H9 (cell line): ENCODE measurements at regions not wholly inside any gene's neighbourhood (a gene's known extent, or its start where the extent isn't known, plus 50 kb on each side); places are given as distances from the start of the nearest gene placed in this dataset.

Experiments
- DNase-seq: peaks from one replicate; pipeline ENCODE4 v3.0.0-alpha.2; 2017
- H2AFZ ChIP-seq: one replicate; pipeline ENCODE4 v1.6.1; 2013; ENCODE audit warnings: mild to moderate bottlenecking, low read length, control low read depth, moderate library complexity
- H2AK5ac ChIP-seq: 2 replicates; pipeline ENCODE4 v1.6.1; 2013; ENCODE audit warnings: low read length, control low read depth, mixed read lengths; ENCODE audit not compliant: insufficient read length
- H2BK120ac ChIP-seq: one replicate; pipeline ENCODE4 v1.6.1; 2013; ENCODE audit warnings: low read depth, mild to moderate bottlenecking, low read length, control low read depth, inconsistent platforms; ENCODE audit not compliant: poor library complexity, severe bottlenecking
- H2BK12ac ChIP-seq: 2 replicates; pipeline ENCODE4 v1.6.1; 2013; ENCODE audit warnings: low read length, control low read depth, mixed read lengths, low read depth; ENCODE audit not compliant: insufficient read length
- H2BK15ac ChIP-seq: 2 replicates; pipeline ENCODE4 v1.6.1; 2013; ENCODE audit warnings: low read depth, low read length, control low read depth
- H2BK20ac ChIP-seq: one replicate; pipeline ENCODE4 v1.6.1; 2013; ENCODE audit warnings: low read depth, mild to moderate bottlenecking, low read length, control low read depth, inconsistent platforms; ENCODE audit not compliant: poor library complexity, severe bottlenecking
- H2BK5ac ChIP-seq: 2 replicates; pipeline ENCODE4 v1.6.1; 2013; ENCODE audit warnings: low read length, control low read depth, mixed read lengths; ENCODE audit not compliant: insufficient read length
- H3K14ac ChIP-seq: 2 replicates; pipeline ENCODE4 v1.6.1; 2013; ENCODE audit warnings: low read length, control low read depth; ENCODE audit not compliant: insufficient read depth
- H3K18ac ChIP-seq: 2 replicates; pipeline ENCODE4 v1.6.1; 2013; ENCODE audit warnings: low read depth, mild to moderate bottlenecking, mixed read lengths, low read length, control low read depth; ENCODE audit not compliant: insufficient read length
- H3K23ac ChIP-seq: 2 replicates; pipeline ENCODE4 v1.6.1; 2013; ENCODE audit warnings: low read length, control low read depth, mixed read lengths, low read depth; ENCODE audit not compliant: insufficient read length
- H3K23me2 ChIP-seq: 2 replicates; pipeline ENCODE4 v1.6.1; 2013; ENCODE audit warnings: low read depth, mild to moderate bottlenecking, mixed read lengths, low read length, control low read depth; ENCODE audit not compliant: insufficient read length, poor library complexity, severe bottlenecking
- H3K27ac ChIP-seq: 2 replicates; pipeline ENCODE4 v1.5.1; 2013; ENCODE audit warnings: low read length, control low read depth, mixed read lengths, low read depth; ENCODE audit not compliant: insufficient read length
- H3K27me3 ChIP-seq: 2 replicates; pipeline ENCODE4 v1.6.1; 2013; ENCODE audit warnings: low read length, control low read depth, inconsistent platforms; ENCODE audit not compliant: insufficient read depth
- H3K4ac ChIP-seq: 2 replicates; pipeline ENCODE4 v1.6.1; 2013; ENCODE audit warnings: low read depth, mild to moderate bottlenecking, control low read depth, inconsistent platforms, low read length, moderate library complexity
- H3K4me1 ChIP-seq: 2 replicates; pipeline ENCODE4 v1.6.1; 2013; ENCODE audit warnings: low read length, control low read depth, inconsistent platforms; ENCODE audit not compliant: insufficient read depth
- H3K4me2 ChIP-seq: 2 replicates; pipeline ENCODE4 v1.6.1; 2013; ENCODE audit warnings: low read length, control low read depth, mixed read lengths; ENCODE audit not compliant: insufficient read length, insufficient read depth
- H3K56ac ChIP-seq: 2 replicates; pipeline ENCODE4 v1.6.1; 2013; ENCODE audit warnings: low read depth, mild to moderate bottlenecking, mixed read lengths, low read length, control low read depth; ENCODE audit not compliant: insufficient read length
- H3K79me1 ChIP-seq: 2 replicates; pipeline ENCODE4 v1.6.1; 2013; ENCODE audit warnings: low read depth, mild to moderate bottlenecking, moderate library complexity, low read length, control low read depth, inconsistent platforms; ENCODE audit not compliant: insufficient read depth, poor library complexity, severe bottlenecking
- H3K79me2 ChIP-seq: 2 replicates; pipeline ENCODE4 v1.6.1; 2013; ENCODE audit warnings: low read length, control low read depth, inconsistent platforms; ENCODE audit not compliant: insufficient read depth
- H3K9ac ChIP-seq: 2 replicates; pipeline ENCODE4 v1.6.1; 2013; ENCODE audit warnings: low read length, control low read depth, mixed read lengths; ENCODE audit not compliant: insufficient read length; ENCODE audit errors: extremely low read depth
- H3K9me3 ChIP-seq: one replicate; pipeline ENCODE4 v1.6.1; 2013; ENCODE audit warnings: low read depth, low read length, inconsistent platforms; ENCODE audit not compliant: control insufficient read depth
- H3T11ph ChIP-seq: one replicate; pipeline ENCODE4 v1.6.1; 2013; ENCODE audit warnings: mild to moderate bottlenecking, low read length, control low read depth, inconsistent platforms
- H4K20me1 ChIP-seq: one replicate; pipeline ENCODE4 v1.6.1; 2013; ENCODE audit not compliant: control insufficient read depth, insufficient read length, insufficient read depth
- H4K5ac ChIP-seq: 2 replicates; pipeline ENCODE4 v1.6.1; 2013; ENCODE audit warnings: low read depth, mild to moderate bottlenecking, mixed read lengths, low read length, control low read depth; ENCODE audit not compliant: insufficient read length
- H4K8ac ChIP-seq: replicated peaks from 2 replicates; pipeline ENCODE4 v1.6.1; 2013; ENCODE audit warnings: low read length, control low read depth, mixed read lengths, low read depth; ENCODE audit not compliant: insufficient read length
- H4K91ac ChIP-seq: 2 replicates; pipeline ENCODE4 v1.6.1; 2013; ENCODE audit warnings: low read depth, mild to moderate bottlenecking, moderate library complexity, mixed read lengths, low read length, control low read depth; ENCODE audit not compliant: insufficient read length
- H3K27ac Mint-ChIP-seq, 3 experiments: 2 replicates in 2 of 3; 3 replicates in 1 of 3; pipeline ENCODE4 v1.8.0; 2020 to 2021; ENCODE audit warnings: mixed read lengths in 3 of 3, mild to moderate bottlenecking in 1 of 3, moderate library complexity in 1 of 3
- H3K27me3 Mint-ChIP-seq: 2 replicates; pipeline ENCODE4 v1.8.0; 2021; ENCODE audit warnings: low read depth, mild to moderate bottlenecking, moderate library complexity, mixed read lengths
- H3K36me3 Mint-ChIP-seq, 3 experiments: 2 replicates in 2 of 3; 3 replicates in 1 of 3; pipeline ENCODE4 v1.8.0; 2020 to 2021; ENCODE audit warnings: low read depth in 3 of 3, mixed read lengths in 3 of 3; ENCODE audit not compliant: insufficient read depth in 1 of 3
- H3K4me1 Mint-ChIP-seq, 2 experiments: 2 replicates each; pipeline ENCODE4 v1.8.0; 2020; ENCODE audit warnings: mixed read lengths in 2 of 2
- H3K4me3 Mint-ChIP-seq, 2 experiments: 2 replicates in 1 of 2; 3 replicates in 1 of 2; pipeline ENCODE4 v1.8.0; 2020 to 2021; ENCODE audit warnings: mild to moderate bottlenecking in 2 of 2, mixed read lengths in 2 of 2, moderate library complexity in 1 of 2
- H3K9me3 Mint-ChIP-seq, 2 experiments: 2 replicates in 1 of 2; 3 replicates in 1 of 2; pipeline ENCODE4 v1.8.0; 2020; ENCODE audit warnings: mild to moderate bottlenecking in 2 of 2, mixed read lengths in 2 of 2, moderate library complexity in 1 of 2
- WGBS: extraction: QIAGEN DNeasy Blood & Tissue Kit; methylation state at CpG from one replicate; pipeline ENCODE4 v1.1.7; 2013; ENCODE audit warnings: missing lambda C conversion rate, low lambda C conversion rate, mixed read lengths; ENCODE audit not compliant: insufficient read length; ENCODE audit errors: extremely low coverage; 5-methylcytosine and 5-hydroxymethylcytosine counted together
- TF ChIP-seq, protein P1 (sequence below): fragments of 200-600 bp; sonication (generic); conservative IDR thresholded peaks from 3 replicates; pipeline ENCODE4 v1.8.0; 2021; ENCODE audit warnings: antibody characterized with exemption, mild to moderate bottlenecking

- TF ChIP-seq, protein P1, sequence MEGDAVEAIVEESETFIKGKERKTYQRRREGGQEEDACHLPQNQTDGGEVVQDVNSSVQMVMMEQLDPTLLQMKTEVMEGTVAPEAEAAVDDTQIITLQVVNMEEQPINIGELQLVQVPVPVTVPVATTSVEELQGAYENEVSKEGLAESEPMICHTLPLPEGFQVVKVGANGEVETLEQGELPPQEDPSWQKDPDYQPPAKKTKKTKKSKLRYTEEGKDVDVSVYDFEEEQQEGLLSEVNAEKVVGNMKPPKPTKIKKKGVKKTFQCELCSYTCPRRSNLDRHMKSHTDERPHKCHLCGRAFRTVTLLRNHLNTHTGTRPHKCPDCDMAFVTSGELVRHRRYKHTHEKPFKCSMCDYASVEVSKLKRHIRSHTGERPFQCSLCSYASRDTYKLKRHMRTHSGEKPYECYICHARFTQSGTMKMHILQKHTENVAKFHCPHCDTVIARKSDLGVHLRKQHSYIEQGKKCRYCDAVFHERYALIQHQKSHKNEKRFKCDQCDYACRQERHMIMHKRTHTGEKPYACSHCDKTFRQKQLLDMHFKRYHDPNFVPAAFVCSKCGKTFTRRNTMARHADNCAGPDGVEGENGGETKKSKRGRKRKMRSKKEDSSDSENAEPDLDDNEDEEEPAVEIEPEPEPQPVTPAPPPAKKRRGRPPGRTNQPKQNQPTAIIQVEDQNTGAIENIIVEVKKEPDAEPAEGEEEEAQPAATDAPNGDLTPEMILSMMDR = no peak
- peaks cover 2% of the 10 kb centered on the region for H3K27me3 Mint-ChIP-seq
Measured at GRCh38 chr11:33959855-33960400, 68.1 kb upstream of the LMO2 start.

More at GRCh38 chr11:33959855-33960400, 68.1 kb upstream of the LMO2 start:
- Histone ChIP-seq H3K4me1 (no peaks in the 10 kb centered on the region), H4K91ac (no peak overlapping the region), H3K4ac (no peak overlapping the region), H3K23ac (no peak overlapping the region), H3K56ac (no peak overlapping the region), H3K4me2 (no peak overlapping the region), H4K5ac (no peak overlapping the region), H2BK120ac (no peak overlapping the region), H3K27ac (no peak overlapping the region), H4K8ac (no peak overlapping the region), H2BK12ac (no peak overlapping the region), H3K79me2 (no peaks in the 10 kb centered on the region), H3K14ac (no peak overlapping the region), H2AFZ (no peak overlapping the region), H3K18ac (no peak overlapping the region), H3K9ac (no peak overlapping the region), H3K23me2 (no peaks in the 10 kb centered on the region), H2AK5ac (no peak overlapping the region), H3K9me3 (no peaks in the 10 kb centered on the region), H3K27me3 (no peaks in the 10 kb centered on the region), H2BK20ac (no peak overlapping the region), H4K20me1 (no peaks in the 10 kb centered on the region), H3T11ph (no peak overlapping the region), H2BK15ac (no peak overlapping the region), H3K79me1 (no peaks in the 10 kb centered on the region), H2BK5ac (no peak overlapping the region)
- Mint-ChIP-seq H3K4me1 (no peaks in the 10 kb centered on the region), H3K9me3 (no peaks in the 10 kb centered on the region), H3K36me3 (no peaks in the 10 kb centered on the region), H3K27ac (no peak overlapping the region; a peak in 1 of 7 replicates), H3K4me3 (no peak overlapping the region)
- no CpG with 5 or more reads among the region's 3 CpGs for WGBS
- no peak for DNase-seq
